ENCODE measurements at regions not wholly inside any gene's neighbourhood (a gene's known extent, or its start where the extent isn't known, plus 50 kb on each side); places are given as distances from the start of the nearest gene placed in this dataset.

- ATAC-seq (no peak), DNase-seq (no peak)
- no peaks in the 10 kb centered on the region for H3K4me1 Mint-ChIP-seq
- peaks cover 0 to 24% (median 9%) of the 10 kb centered on the region in 5 donors for H3K27me3 Mint-ChIP-seq
- H3K4me3 Mint-ChIP-seq: no peak overlapping the region
- POLR2A ChIA-PET: no interaction called here
- H3K36me3 Mint-ChIP-seq: peaks cover 0 to 4% (median 0%) of the 10 kb centered on the region in 3 donors
- peaks cover 0 to 20% (median 5%) of the 10 kb centered on the region in 9 donors for H3K9me3 Mint-ChIP-seq
- H3K27ac Mint-ChIP-seq: no peak overlapping the region
Observed at GRCh38 chr12:115337693-115338543, 653.9 kb upstream of the TBX3 start.

- POLR2A ChIA-PET: no interaction called here
- Mint-ChIP-seq H3K27ac (no peak overlapping the region), H3K4me1 (no peaks in the 10 kb centered on the region), H3K36me3 (no peaks in the 10 kb centered on the region), H3K9me3 (peaks cover 0 to 9% (median 4%) of the 10 kb centered on the region in 9 donors), H3K4me3 (no peak overlapping the region), H3K27me3 (peaks cover 0 to 24% (median 9%) of the 10 kb centered on the region in 5 donors)
- ATAC-seq (no peak), DNase-seq (no peak)
Observed at GRCh38 chr12:115336506-115336905, 652.5 kb upstream of the TBX3 start.

- H3K9me3 Mint-ChIP-seq: peaks cover 0 to 4% (median 0%) of the 10 kb centered on the region in 9 donors
- H3K4me1 Mint-ChIP-seq: no peaks in the 10 kb centered on the region
- no peak overlapping the region for H3K4me3 Mint-ChIP-seq
- DNase-seq: no peak
- peaks cover 0 to 24% (median 9%) of the 10 kb centered on the region in 5 donors for H3K27me3 Mint-ChIP-seq
- ATAC-seq: no peak
- POLR2A ChIA-PET: no interaction called here
- no peak overlapping the region for H3K27ac Mint-ChIP-seq
- no peaks in the 10 kb centered on the region for H3K36me3 Mint-ChIP-seq
Observed at GRCh38 chr12:115335594-115335993, 651.6 kb upstream of the TBX3 start.

GRCh38 chr12:115335048-115335447 lies 651.1 kb upstream of the TBX3 start:
- DNase-seq: no peak
- peaks cover 0 to 5% (median 0%) of the 10 kb centered on the region in 9 donors for H3K9me3 Mint-ChIP-seq
- peaks cover 0 to 24% (median 9%) of the 10 kb centered on the region in 5 donors for H3K27me3 Mint-ChIP-seq
- H3K27ac Mint-ChIP-seq: peak overlapping the region in 1 of 10 donors; percentile 35
- peaks cover 0 to under 1% (median 0%) of the 10 kb centered on the region in 3 donors for H3K36me3 Mint-ChIP-seq
- POLR2A ChIA-PET: no interaction called here
- peak overlapping the region in 1 of 10 donors; percentile 46 for H3K4me3 Mint-ChIP-seq
- no peak for ATAC-seq
- H3K4me1 Mint-ChIP-seq: no peaks in the 10 kb centered on the region

- H3K36me3 Mint-ChIP-seq: peaks cover 0 to 7% (median 0%) of the 10 kb centered on the region in 3 donors
- no peaks in the 10 kb centered on the region for H3K4me1 Mint-ChIP-seq
- no peak overlapping the region for H3K4me3 Mint-ChIP-seq
- no peak overlapping the region for H3K27ac Mint-ChIP-seq
- ATAC-seq: no peak
- DNase-seq: no peak
- POLR2A ChIA-PET: no interaction called here
- H3K27me3 Mint-ChIP-seq: peaks cover 0 to 24% (median 9%) of the 10 kb centered on the region in 5 donors
- peaks cover 0 to 8% (median 4%) of the 10 kb centered on the region in 9 donors for H3K9me3 Mint-ChIP-seq
Observed at GRCh38 chr12:115332945-115333344, 649.0 kb upstream of the TBX3 start.

GRCh38 chr12:115325858-115326257 lies 641.9 kb upstream of the TBX3 start:
- H3K4me1 Mint-ChIP-seq: no peaks in the 10 kb centered on the region
- H3K9me3 Mint-ChIP-seq: peaks cover 0 to 22% (median 5%) of the 10 kb centered on the region in 9 donors
- POLR2A ChIA-PET: no interaction called here
- no peak overlapping the region for H3K27ac Mint-ChIP-seq
- H3K36me3 Mint-ChIP-seq: peaks cover 0 to 19% (median 0%) of the 10 kb centered on the region in 3 donors
- DNase-seq: no peak
- peaks cover 0 to 15% (median 2%) of the 10 kb centered on the region in 5 donors for H3K27me3 Mint-ChIP-seq
- no peak overlapping the region for H3K4me3 Mint-ChIP-seq
- ATAC-seq: no peak

GRCh38 chr12:115324949-115325593 lies 641.1 kb upstream of the TBX3 start:
- ATAC-seq (no peak), DNase-seq (no peak)
- no peaks in the 10 kb centered on the region for H3K4me1 Mint-ChIP-seq
- H3K4me3 Mint-ChIP-seq: no peak overlapping the region
- H3K27ac Mint-ChIP-seq: no peak overlapping the region
- peaks cover 0 to 17% (median 2%) of the 10 kb centered on the region in 5 donors for H3K27me3 Mint-ChIP-seq
- H3K36me3 Mint-ChIP-seq: peaks cover 0 to 18% (median 0%) of the 10 kb centered on the region in 3 donors
- peaks cover 0 to 22% (median 5%) of the 10 kb centered on the region in 9 donors for H3K9me3 Mint-ChIP-seq
- POLR2A ChIA-PET: no interaction called here

GRCh38 chr12:115323223-115323905 lies 639.4 kb upstream of the TBX3 start:
- peaks cover 0 to 17% (median 2%) of the 10 kb centered on the region in 5 donors for H3K27me3 Mint-ChIP-seq
- DNase-seq (no peak), ATAC-seq (no peak)
- H3K4me1 Mint-ChIP-seq: no peaks in the 10 kb centered on the region
- POLR2A ChIA-PET: no interaction called here
- H3K36me3 Mint-ChIP-seq: peaks cover 0 to 12% (median 0%) of the 10 kb centered on the region in 3 donors
- peaks cover 0 to 22% (median 5%) of the 10 kb centered on the region in 9 donors for H3K9me3 Mint-ChIP-seq
- peak overlapping the region in 1 of 10 donors; percentile 29 for H3K27ac Mint-ChIP-seq
- no peak overlapping the region for H3K4me3 Mint-ChIP-seq

- Mint-ChIP-seq H3K4me1 (no peaks in the 10 kb centered on the region), H3K36me3 (peaks cover 0 to 12% (median 0%) of the 10 kb centered on the region in 3 donors), H3K9me3 (peaks cover 0 to 22% (median 5%) of the 10 kb centered on the region in 9 donors), H3K27ac (no peak overlapping the region), H3K4me3 (no peak overlapping the region), H3K27me3 (peaks cover 0 to 17% (median 2%) of the 10 kb centered on the region in 5 donors)
- DNase-seq (no peak), ATAC-seq (no peak)
- POLR2A ChIA-PET: no interaction called here
Observed at GRCh38 chr12:115322275-115322674, 638.3 kb upstream of the TBX3 start.

GRCh38 chr12:115320967-115321366 lies 637.0 kb upstream of the TBX3 start:
- no peak overlapping the region for H3K27ac Mint-ChIP-seq
- peaks cover 0 to 22% (median 6%) of the 10 kb centered on the region in 9 donors for H3K9me3 Mint-ChIP-seq
- POLR2A ChIA-PET: no interaction called here
- peaks cover 0 to 12% (median 0%) of the 10 kb centered on the region in 3 donors for H3K36me3 Mint-ChIP-seq
- peaks cover 0 to 17% (median 2%) of the 10 kb centered on the region in 5 donors for H3K27me3 Mint-ChIP-seq
- DNase-seq: no peak
- no peaks in the 10 kb centered on the region for H3K4me1 Mint-ChIP-seq
- no peak overlapping the region for H3K4me3 Mint-ChIP-seq
- ATAC-seq: no peak

- no peaks in the 10 kb centered on the region for H3K4me1 Mint-ChIP-seq
Observed at GRCh38 chr12:115320451-115320850, 636.5 kb upstream of the TBX3 start.

GRCh38 chr12:115319446-115320040 lies 635.6 kb upstream of the TBX3 start:
- DNase-seq (no peak), ATAC-seq (no peak)
- Mint-ChIP-seq H3K4me1 (no peaks in the 10 kb centered on the region), H3K4me3 (no peak overlapping the region), H3K9me3 (peaks cover 0 to 22% (median 8%) of the 10 kb centered on the region in 9 donors), H3K36me3 (peaks cover 0 to 13% (median 0%) of the 10 kb centered on the region in 3 donors), H3K27me3 (peaks cover 0 to 21% (median 4%) of the 10 kb centered on the region in 5 donors), H3K27ac (no peak overlapping the region)
- POLR2A ChIA-PET: no interaction called here

More at GRCh38 chr12:115320451-115320850, 636.5 kb upstream of the TBX3 start:
- no peak for ATAC-seq
- no peak overlapping the region for H3K4me3 Mint-ChIP-seq
- POLR2A ChIA-PET: no interaction called here
- DNase-seq: no peak
- peaks cover 0 to 12% (median 0%) of the 10 kb centered on the region in 3 donors for H3K36me3 Mint-ChIP-seq
- H3K27me3 Mint-ChIP-seq: peaks cover 0 to 17% (median 2%) of the 10 kb centered on the region in 5 donors
- H3K9me3 Mint-ChIP-seq: peaks cover 0 to 22% (median 6%) of the 10 kb centered on the region in 9 donors
- H3K27ac Mint-ChIP-seq: no peak overlapping the region
